Activated CD4-positive, alpha-beta memory T cell treated with anti-CD3 and anti-CD28 coated beads for 36 hours (primary cell): ENCODE measurements at regions not wholly inside any gene's neighbourhood (a gene's known extent, or its start where the extent isn't known, plus 50 kb on each side); places are given as distances from the start of the nearest gene placed in this dataset.

Experiments used
- CTCF ChIA-PET: fragments of 350-600 bp; sonication (Branson Sonifier 250); formaldehyde crosslinking; loops from one replicate; lab custom pipeline; 2021; ENCODE audit warnings: antibody characterized with exemption, inconsistent platforms; lab: Charles Lee
- POLR2A ChIA-PET: fragments of 350-600 bp; sonication (Branson Sonifier 250); formaldehyde crosslinking; loops from one replicate; lab custom pipeline; 2021; ENCODE audit warnings: antibody characterized with exemption; lab: Charles Lee
- DNase-seq: peaks from one replicate; pipeline ENCODE4 v3.0.0-alpha.2; 2020
- H3K27ac Mint-ChIP-seq: one replicate; pipeline ENCODE4 v1.8.0; 2021; ENCODE audit warnings: mixed read lengths
- H3K27me3 Mint-ChIP-seq: one replicate; pipeline ENCODE4 v1.8.0; 2021; ENCODE audit warnings: mixed read lengths
- H3K36me3 Mint-ChIP-seq: one replicate; pipeline ENCODE4 v1.8.0; 2021; ENCODE audit warnings: mixed read lengths
- H3K4me1 Mint-ChIP-seq: one replicate; pipeline ENCODE4 v1.8.0; 2021; ENCODE audit warnings: low read depth, mixed read lengths
- H3K4me3 Mint-ChIP-seq: one replicate; pipeline ENCODE4 v1.8.0; 2021; ENCODE audit warnings: mild to moderate bottlenecking, mixed read lengths
- H3K9me3 Mint-ChIP-seq: one replicate; pipeline ENCODE4 v1.8.0; 2021; ENCODE audit warnings: mixed read lengths
- intact Hi-C: fragments of 100-400 bp; cut with micrococcal nuclease; formaldehyde crosslinking; loops from one replicate; pipeline ENCODE4 v1.15.1; 2023

DNA sequence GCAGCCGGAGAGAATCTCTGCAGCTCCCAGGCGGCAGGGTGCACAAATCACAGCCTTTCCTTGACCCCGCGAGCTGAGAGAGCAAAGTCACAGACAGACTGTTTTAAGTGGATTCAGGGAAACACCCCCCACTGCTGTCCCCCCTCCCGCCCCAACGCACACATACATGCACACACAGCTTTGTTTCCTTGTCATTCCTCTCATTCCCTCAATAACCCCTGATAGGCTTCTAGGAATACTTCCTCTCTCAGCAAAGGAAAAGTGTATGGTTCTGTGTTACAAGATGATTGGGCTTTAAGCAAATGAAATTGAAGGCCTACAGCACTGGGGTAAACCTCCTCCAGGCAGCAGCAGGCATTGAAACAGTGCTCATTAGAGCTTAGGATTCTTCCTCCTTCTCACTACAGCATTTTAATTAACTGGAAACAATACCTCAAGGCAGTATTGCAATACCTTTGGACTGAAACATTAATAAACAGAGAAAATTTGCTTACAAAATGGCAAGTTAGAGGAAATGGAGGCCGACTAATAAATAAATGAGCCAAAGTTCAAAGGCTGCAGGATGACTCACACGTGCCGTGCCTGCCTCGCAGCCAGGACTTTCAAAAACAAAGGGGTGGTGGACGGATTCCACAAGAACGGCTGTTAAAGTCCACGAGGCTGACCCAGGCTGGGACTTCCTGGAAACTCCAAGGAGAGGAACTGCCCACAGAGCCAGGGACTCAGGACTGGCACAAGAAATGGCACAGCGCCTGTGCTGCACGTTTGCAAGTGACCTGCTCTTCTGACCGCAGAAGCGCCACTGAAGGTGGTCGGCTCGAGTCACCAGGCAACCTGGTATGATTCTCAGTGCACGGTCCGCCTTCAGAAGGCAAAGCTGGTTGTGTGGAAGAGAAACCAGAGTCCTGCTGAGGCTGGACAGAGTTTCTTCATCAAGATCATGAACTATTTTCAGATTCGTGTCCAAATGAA is 236.2 kb downstream of the SYK start:
- peak overlapping the region; percentile 42 for H3K27ac Mint-ChIP-seq
- H3K36me3 Mint-ChIP-seq = no peaks in the 10 kb centered on the region
- H3K4me1 Mint-ChIP-seq = peaks cover 48% of the 10 kb centered on the region
- DNase-seq = peak; percentile 39
- peaks cover 22% of the 10 kb centered on the region for H3K27me3 Mint-ChIP-seq
- ChIA-PET POLR2A (interaction anchor here (0.7 to 1.4 kb wide), 6 partner anchors 93 to 323 kb away, joined by 3 to 6 read pairs (median 4); no protein-coding TSS in a partner anchor), CTCF (interaction anchor here (0.5 to 2.2 kb wide), 16 partner anchors 52 to 395 kb away, joined by 3 to 29 read pairs (median 4); partner anchors contain the start of gene NFIL3)
- H3K4me3 Mint-ChIP-seq = peak overlapping the region; percentile 7
- intact Hi-C loops = loop anchor here (1.0 to 5.0 kb wide), 6 partner anchors 10 to 690 kb away; no protein-coding TSS in a partner anchor
- H3K9me3 Mint-ChIP-seq = no peaks in the 10 kb centered on the region

- DNase-seq = no peak
- H3K27me3 Mint-ChIP-seq = peaks cover 26% of the 10 kb centered on the region
- no peak overlapping the region for H3K4me3 Mint-ChIP-seq
- H3K4me1 Mint-ChIP-seq = peaks cover 48% of the 10 kb centered on the region
- ChIA-PET CTCF (interaction anchor here (1.7 to 2.2 kb wide), 2 partner anchors 123 to 387 kb away, joined by 9 to 29 read pairs; partner anchors contain the start of gene NFIL3), POLR2A (no interaction called here)
- peak overlapping the region; percentile 46 for H3K27ac Mint-ChIP-seq
- no peaks in the 10 kb centered on the region for H3K36me3 Mint-ChIP-seq
- no peaks in the 10 kb centered on the region for H3K9me3 Mint-ChIP-seq
- intact Hi-C loops = loop anchor here (5.0 kb wide), 2 partner anchors 34 to 689 kb away; no protein-coding TSS in a partner anchor
Measured at GRCh38 chr9:91038483-91039124, 237.0 kb downstream of the SYK start.

DNA sequence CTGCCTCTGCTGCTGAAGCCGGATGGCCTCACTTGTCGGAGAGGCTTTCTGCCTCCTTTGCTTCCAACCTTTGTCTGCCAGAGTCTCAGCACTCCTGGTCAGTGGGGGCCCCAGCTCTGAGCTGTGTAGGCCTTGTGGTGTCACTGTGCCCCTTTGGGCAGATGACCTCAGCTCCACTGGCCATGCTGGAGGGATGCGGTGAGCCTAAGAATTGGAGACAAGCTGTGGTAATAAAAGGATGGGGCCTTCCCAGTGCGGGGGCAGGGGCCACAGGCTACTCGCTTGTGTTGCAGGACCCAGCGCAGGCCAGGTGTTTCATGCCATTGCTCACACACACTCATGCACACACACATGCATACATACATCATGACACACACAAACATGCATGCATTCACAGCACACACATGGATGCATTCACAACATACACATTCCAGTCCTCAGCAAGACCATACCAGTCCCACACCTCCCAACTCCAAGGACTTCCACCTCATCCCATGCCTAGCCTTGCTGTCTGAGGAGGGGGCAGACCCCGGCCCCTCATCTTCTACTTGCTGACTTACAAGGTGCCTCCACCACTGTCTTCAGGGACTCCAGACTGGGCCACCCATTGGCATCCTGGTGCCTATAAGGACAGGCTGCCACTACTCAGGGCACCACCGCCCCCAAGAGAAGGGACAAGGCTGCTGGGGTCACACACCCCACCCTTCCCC is 237.7 kb downstream of the SYK start:
- no peak for DNase-seq
- Mint-ChIP-seq H3K4me1 (peaks cover 49% of the 10 kb centered on the region), H3K27me3 (peaks cover 32% of the 10 kb centered on the region), H3K9me3 (no peaks in the 10 kb centered on the region), H3K27ac (no peak overlapping the region), H3K36me3 (no peaks in the 10 kb centered on the region), H3K4me3 (no peak overlapping the region)
- intact Hi-C loops = loop anchor here (5.0 kb wide), 2 partner anchors 33 to 688 kb away; no protein-coding TSS in a partner anchor
- POLR2A ChIA-PET = no interaction called here
- CTCF ChIA-PET = no interaction called here

- CTCF ChIA-PET = no interaction called here
- peaks cover 45% of the 10 kb centered on the region for H3K4me1 Mint-ChIP-seq
- no peaks in the 10 kb centered on the region for H3K36me3 Mint-ChIP-seq
- no peak for DNase-seq
- intact Hi-C loops = loop anchor here (5.0 kb wide), 2 partner anchors 33 to 688 kb away; no protein-coding TSS in a partner anchor
- POLR2A ChIA-PET = no interaction called here
- no peaks in the 10 kb centered on the region for H3K9me3 Mint-ChIP-seq
- H3K27ac Mint-ChIP-seq = no peak overlapping the region
- H3K4me3 Mint-ChIP-seq = no peak overlapping the region
- H3K27me3 Mint-ChIP-seq = peaks cover 35% of the 10 kb centered on the region
Measured at GRCh38 chr9:91039835-91040140, 238.2 kb downstream of the SYK start.

DNA sequence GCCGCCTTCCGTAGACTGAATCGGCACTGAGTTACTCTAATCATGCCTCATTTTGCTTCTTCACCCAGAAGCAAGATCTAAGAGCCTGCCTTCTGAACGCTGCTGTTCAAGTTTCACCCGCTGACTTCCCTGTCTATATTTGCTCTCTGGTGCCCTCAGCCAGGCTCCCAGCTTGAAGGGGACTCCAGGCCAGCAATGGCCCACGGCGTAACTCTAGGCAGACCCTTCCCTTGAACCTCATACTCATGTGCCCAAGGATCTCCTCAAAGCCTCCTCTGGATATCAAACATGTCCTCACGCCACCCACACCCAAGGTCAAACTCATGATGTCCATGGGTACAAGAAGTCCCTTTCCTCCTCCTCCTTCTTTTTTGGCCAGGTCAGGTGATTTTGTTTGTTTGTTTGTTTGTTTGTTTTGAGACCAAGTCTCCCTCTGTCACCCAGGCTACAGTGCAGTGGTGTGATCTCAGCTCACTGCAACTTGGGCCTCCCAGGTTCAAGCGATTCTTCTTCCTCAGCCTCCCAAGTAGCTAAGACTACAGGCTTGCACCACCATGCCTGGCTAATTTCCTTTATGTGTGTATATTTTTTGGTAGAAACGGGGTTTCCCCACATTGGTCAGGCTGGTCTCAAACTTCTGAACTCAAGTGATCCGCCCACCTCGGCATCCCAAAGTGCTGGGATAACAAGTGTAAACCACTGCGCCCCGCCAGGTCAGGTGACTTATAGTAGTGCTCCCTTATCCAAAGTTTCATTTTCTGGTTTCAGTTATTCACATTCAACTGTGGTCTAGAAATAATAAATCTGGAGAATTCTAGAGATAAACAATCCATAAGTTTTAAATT is 239.0 kb downstream of the SYK start:
- CTCF ChIA-PET = no interaction called here
- H3K4me1 Mint-ChIP-seq = peaks cover 42% of the 10 kb centered on the region
- H3K4me3 Mint-ChIP-seq = no peak overlapping the region
- intact Hi-C loops = no loop called here
- H3K9me3 Mint-ChIP-seq = no peaks in the 10 kb centered on the region
- peaks cover 42% of the 10 kb centered on the region for H3K27me3 Mint-ChIP-seq
- no peak overlapping the region for H3K27ac Mint-ChIP-seq
- no peaks in the 10 kb centered on the region for H3K36me3 Mint-ChIP-seq
- DNase-seq = peak; percentile 42
- POLR2A ChIA-PET = no interaction called here

- Mint-ChIP-seq H3K36me3 (no peaks in the 10 kb centered on the region), H3K4me3 (no peak overlapping the region)
- CTCF ChIA-PET = interaction anchor here (1.5 kb wide), 1 partner anchor 127 kb away, joined by 5 read pairs; no protein-coding TSS in a partner anchor
Measured at GRCh38 chr9:91042024-91042423, 240.4 kb downstream of the SYK start.

GRCh38 chr9:91042541-91042940 is 240.9 kb downstream of the SYK start:
- Mint-ChIP-seq H3K4me1 (peaks cover 43% of the 10 kb centered on the region), H3K36me3 (no peaks in the 10 kb centered on the region), H3K27ac (no peak overlapping the region), H3K4me3 (no peak overlapping the region), H3K9me3 (no peaks in the 10 kb centered on the region), H3K27me3 (peaks cover 34% of the 10 kb centered on the region)
- CTCF ChIA-PET = interaction anchor here (1.5 kb wide), 1 partner anchor 128 kb away, joined by 5 read pairs; no protein-coding TSS in a partner anchor
- no peak for DNase-seq
- POLR2A ChIA-PET = no interaction called here
- intact Hi-C loops = no loop called here

More at GRCh38 chr9:91042024-91042423, 240.4 kb downstream of the SYK start:
- H3K27me3 Mint-ChIP-seq = peaks cover 37% of the 10 kb centered on the region
- peaks cover 43% of the 10 kb centered on the region for H3K4me1 Mint-ChIP-seq
- no peak overlapping the region for H3K27ac Mint-ChIP-seq
- intact Hi-C loops = no loop called here
- POLR2A ChIA-PET = no interaction called here
- no peak for DNase-seq
- H3K9me3 Mint-ChIP-seq = no peaks in the 10 kb centered on the region

DNA sequence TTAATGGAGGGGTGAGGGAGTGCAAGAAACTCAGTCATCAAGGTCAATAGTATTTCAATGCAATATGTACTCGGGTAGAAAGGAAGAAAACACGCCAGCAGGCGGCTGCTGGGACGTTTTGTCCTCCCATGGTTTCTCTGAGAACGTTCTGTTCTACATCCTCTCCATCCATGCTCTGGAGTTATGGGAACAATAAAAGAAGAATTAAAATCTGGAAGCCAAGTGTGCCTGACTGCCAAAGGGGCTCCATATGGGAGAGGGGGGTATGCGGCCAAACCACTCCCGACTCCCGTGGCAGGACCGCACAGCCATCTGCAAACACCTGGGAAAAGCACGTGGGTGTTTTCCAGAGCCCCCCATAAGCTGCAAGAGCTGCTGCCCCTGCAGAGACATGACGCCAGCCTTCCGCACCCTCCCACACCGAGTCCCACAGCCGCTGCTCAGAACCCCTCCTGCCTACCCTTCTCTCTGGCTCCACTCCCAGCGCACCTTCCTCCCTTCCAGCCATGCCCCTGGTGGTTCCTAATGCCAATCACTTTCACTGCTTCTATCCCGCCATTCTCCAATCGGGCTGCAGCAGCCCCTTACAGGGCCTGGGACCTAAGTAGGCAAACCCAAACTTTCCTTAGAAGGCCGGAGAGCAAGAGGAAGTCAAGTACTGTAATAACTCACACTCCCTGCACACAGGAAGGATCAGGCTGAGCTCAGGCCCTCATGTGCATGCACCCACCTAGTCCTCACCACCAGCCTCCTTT is 241.6 kb downstream of the SYK start:
- intact Hi-C loops = no loop called here
- Mint-ChIP-seq H3K27ac (no peak overlapping the region), H3K4me1 (peaks cover 43% of the 10 kb centered on the region), H3K36me3 (no peaks in the 10 kb centered on the region), H3K9me3 (no peaks in the 10 kb centered on the region), H3K4me3 (no peak overlapping the region), H3K27me3 (peaks cover 34% of the 10 kb centered on the region)
- CTCF ChIA-PET = interaction anchor here (0.7 to 1.5 kb wide), 2 partner anchors 128 to 129 kb away, joined by 3 to 5 read pairs; no protein-coding TSS in a partner anchor
- DNase-seq = no peak
- POLR2A ChIA-PET = no interaction called here

DNA sequence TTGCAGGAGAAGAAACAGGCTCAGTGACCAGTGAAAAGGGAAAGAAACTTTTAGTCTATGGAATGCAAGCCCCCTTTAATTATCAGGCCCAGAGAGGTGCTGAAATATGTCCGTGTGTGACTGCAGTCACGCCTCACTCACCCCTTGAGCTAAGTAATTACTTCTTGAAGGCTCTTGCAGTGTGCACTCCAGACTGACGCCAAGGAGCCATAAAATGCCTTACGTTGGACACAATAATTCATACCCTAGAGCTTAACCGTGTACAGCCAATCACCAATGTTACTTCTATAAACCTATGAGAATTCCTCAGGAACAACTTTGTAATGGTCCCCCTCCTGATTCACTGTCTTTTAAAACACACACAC is 242.2 kb downstream of the SYK start:
- ChIA-PET CTCF (interaction anchor here (0.7 kb wide), 1 partner anchor 129 kb away, joined by 3 read pairs; no protein-coding TSS in a partner anchor), POLR2A (no interaction called here)
- Mint-ChIP-seq H3K36me3 (no peaks in the 10 kb centered on the region), H3K4me3 (no peak overlapping the region), H3K27ac (no peak overlapping the region), H3K9me3 (no peaks in the 10 kb centered on the region), H3K4me1 (peaks cover 44% of the 10 kb centered on the region), H3K27me3 (peaks cover 30% of the 10 kb centered on the region)
- DNase-seq = no peak
- intact Hi-C loops = no loop called here

DNA sequence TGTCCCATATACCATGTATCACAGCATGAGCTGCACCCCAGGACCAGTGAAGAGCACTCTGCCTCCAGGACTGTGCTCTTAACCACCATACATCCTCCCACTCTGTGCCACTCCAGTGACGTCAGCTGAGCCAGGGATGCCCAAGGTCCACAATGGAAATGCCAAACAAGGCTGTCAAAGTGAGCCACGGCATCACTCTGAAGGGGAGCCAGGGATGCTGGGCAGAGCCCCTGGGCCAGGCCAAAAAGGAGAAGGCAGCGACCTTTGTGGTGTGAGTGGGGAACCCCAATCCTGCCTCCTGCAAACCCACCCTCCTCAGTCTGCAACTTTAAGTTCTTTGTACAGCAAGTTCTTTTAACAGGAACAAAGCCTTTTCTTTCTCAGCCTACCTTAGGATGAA is 242.7 kb downstream of the SYK start:
- Mint-ChIP-seq H3K9me3 (no peaks in the 10 kb centered on the region), H3K27me3 (peaks cover 32% of the 10 kb centered on the region), H3K36me3 (no peaks in the 10 kb centered on the region), H3K27ac (no peak overlapping the region), H3K4me3 (no peak overlapping the region), H3K4me1 (peaks cover 48% of the 10 kb centered on the region)
- POLR2A ChIA-PET = no interaction called here
- CTCF ChIA-PET = interaction anchor here (0.7 to 1.9 kb wide), 2 partner anchors 129 to 130 kb away, joined by 3 to 6 read pairs; no protein-coding TSS in a partner anchor
- intact Hi-C loops = no loop called here
- DNase-seq = no peak
